OCI-M2 (cell line): ENCODE measurements at regions not wholly inside any gene's neighbourhood (a gene's known extent, or its start where the extent isn't known, plus 50 kb on each side); places are given as distances from the start of the nearest gene placed in this dataset.

ENCODE experiments used
- DNase-seq: peaks from one replicate; lab custom pipeline; 2025; ENCODE audit not compliant: unreplicated experiment; lab: John Stamatoyannopoulos, UW

DNA sequence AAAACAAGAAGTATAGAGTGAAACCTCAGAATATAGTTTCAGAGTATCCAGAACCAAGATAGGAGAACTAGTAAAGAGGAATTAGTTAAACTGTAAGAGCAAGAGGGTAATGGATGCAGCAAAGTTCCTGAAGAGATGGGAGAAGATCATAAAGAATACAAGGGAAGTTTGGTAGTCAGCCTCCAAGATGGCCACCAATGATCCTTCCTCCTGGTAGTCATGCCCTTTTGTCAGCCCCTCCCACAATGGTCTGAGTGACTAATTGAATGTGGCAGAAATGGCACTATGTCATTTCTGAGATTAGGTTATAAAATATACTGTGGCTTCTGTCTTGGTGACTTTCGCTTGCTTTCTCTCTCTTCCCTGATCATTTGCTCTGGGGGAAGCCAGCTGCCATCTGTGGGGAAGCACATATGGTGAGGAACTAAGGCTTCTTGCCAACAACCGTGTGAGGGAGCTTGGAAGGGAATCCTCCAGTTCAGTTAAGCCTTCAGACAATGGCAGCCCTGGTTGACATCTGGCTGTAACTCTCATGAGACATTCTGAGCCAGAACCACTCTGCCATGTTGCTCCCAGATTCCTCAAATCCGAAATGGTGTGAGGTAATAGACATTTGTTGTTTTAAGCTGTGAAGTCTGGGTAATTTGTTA, 55.3 kb upstream of the AMN1 start:
- DNase-seq, result no peak

DNA sequence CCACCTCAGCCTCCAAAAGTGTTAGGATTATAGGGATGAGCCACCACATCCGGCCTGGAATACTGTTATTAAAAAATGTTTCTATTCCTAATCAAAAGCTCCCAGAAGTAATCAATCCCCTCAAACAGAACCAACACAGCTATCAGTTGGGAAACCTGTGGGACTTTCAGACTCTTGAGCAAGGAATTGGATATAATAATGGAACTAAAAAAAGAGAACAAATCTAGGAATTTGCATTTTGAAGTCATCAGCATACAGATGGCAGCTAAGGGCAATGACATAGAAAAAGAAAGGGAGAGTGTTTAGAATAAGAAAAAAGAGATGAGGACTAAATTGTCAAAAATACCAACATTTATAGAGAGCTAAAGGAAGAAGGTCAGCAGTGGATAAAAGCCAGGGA, 54.7 kb upstream of the AMN1 start:
- no peak for DNase-seq

DNA sequence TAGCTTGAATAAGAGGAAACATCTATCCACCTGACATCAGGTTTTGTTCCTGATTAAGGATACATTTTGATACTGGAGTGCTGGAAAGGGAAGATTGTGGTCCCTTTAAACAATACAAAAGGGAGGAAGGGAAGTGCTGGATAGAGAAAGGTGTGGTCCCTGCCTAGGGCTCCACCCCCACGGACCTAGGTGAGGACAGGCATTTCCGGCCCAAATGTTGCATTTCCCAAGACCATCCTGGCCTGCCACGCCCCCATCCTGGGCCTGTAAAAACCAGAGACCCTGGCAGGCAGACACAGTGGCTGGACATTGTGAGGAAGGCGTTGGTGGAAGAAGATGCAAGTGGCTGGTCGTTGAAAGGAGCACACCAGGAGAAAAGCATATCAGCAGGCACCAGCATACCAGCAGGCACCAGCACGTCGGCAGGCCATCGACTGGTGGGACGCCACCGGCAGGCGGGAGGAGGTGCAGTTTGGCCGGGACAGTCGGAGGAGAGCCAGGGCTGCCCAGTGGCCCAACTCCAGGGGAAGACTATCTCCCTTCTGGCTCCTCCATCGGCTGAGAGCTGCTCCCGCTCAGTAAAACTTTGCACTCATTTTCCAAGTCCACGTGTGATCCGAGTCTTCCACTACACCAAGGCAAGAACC, 53.2 kb upstream of the AMN1 start:
- no peak for DNase-seq

DNA sequence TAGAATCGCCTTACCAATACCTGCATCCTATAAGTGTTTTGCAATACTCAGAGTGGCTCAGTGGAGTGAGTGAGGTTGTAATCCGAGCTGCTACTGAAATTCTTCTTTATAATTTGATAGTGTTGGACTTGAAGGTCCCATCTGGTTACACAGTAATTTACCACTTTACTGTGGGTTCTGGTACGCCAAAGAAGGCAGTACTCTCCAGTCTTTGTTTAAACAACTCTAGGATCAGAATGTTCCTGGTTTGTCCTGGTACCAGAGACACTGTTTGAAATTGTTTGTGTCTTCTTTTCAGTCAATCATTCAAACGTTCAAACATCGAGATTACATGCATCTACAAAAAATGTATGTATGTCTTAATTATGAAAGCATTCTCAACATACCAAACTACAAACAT, 51.3 kb upstream of the AMN1 start:
- no peak for DNase-seq

DNA sequence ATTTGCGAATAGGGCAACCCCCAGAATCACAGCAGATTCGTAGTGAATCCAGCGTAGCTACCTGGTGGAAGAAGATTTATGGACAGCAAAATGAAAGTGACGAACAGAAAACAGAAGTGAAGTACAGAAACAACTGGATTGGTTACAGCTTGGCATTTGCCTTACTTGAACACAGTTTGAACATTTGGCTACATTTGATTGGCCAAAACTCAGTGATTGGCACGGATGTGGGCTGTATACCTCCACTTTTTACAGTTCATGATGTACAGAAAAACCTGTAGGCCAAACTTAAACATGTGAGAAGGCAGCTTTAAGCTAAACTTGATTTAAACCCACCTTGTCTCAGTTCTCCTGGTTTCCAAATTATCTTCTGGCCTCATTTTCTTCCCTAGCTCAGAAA, 49.9 kb upstream of the AMN1 start:
- no peak for DNase-seq
